ENCODE measurements at regions not wholly inside any gene's neighbourhood (a gene's known extent, or its start where the extent isn't known, plus 50 kb on each side); places are given as distances from the start of the nearest gene placed in this dataset.

DNA sequence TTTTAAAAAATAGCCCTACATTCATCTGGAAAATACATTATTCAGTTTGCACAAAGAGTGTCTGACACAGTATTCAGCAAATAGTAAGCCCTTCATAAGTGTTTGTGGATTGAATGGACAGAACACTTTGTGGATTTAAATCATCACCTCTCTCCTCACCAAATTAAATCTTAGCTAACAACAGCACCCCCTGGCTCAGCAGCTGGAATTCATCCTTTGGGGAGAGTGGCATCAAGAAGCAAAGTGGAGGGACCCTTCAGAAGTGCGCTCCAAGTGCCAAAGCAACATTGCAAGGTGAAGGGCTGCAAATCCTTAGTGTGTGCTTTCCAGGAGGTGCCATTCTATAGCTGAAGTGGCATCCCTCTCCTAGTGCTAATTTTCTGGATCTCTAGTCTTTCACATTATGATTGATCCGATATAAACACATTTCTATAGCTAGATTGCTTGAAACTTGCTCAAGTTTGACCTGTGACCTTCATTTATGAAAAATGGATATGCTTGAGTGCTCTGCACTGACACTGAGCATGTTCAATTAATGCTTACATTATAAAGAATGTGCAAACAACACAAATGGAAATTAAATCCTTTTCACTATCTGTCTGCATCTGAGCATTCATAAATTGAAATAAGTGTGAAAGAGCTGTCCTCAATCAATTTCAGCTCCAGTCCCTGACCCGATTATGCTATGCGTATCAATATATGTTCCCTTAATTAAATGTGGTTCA, 891.7 kb downstream of the C6orf118 start:
- ATAC-seq = no peak
- TF ChIP-seq SIN3A (IDR thresholded peaks at IDR 0.05; ENCODE audit: low read depth) (no peak), CBX3 (IDR thresholded peaks at IDR 0.05; ENCODE audit: low read depth) (no peak), TCF7L2 (IDR thresholded peaks at IDR 0.05; ENCODE audit: borderline replicate concordance, extremely low read depth, insufficient read depth, insufficient read length) (no peak), ELF1 (IDR thresholded peaks at IDR 0.05; ENCODE audit: borderline replicate concordance, low read depth) (no peak), CEBPB (IDR thresholded peaks at IDR 0.05; ENCODE audit: low read depth) (no peak), POLR2AphosphoS5 (IDR thresholded peaks at IDR 0.05; ENCODE audit: low read depth, low read length) (no peak)
- TF ChIP-seq, protein P1, sequence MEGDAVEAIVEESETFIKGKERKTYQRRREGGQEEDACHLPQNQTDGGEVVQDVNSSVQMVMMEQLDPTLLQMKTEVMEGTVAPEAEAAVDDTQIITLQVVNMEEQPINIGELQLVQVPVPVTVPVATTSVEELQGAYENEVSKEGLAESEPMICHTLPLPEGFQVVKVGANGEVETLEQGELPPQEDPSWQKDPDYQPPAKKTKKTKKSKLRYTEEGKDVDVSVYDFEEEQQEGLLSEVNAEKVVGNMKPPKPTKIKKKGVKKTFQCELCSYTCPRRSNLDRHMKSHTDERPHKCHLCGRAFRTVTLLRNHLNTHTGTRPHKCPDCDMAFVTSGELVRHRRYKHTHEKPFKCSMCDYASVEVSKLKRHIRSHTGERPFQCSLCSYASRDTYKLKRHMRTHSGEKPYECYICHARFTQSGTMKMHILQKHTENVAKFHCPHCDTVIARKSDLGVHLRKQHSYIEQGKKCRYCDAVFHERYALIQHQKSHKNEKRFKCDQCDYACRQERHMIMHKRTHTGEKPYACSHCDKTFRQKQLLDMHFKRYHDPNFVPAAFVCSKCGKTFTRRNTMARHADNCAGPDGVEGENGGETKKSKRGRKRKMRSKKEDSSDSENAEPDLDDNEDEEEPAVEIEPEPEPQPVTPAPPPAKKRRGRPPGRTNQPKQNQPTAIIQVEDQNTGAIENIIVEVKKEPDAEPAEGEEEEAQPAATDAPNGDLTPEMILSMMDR (IDR thresholded peaks at IDR 0.05 in 2 of 3, conservative IDR thresholded peaks at IDR 0.05 in 1 of 3; ENCODE audit: borderline replicate concordance in 1 of 3, insufficient read depth in 1 of 3, low read depth in 2 of 3, low read length in 2 of 3) = no peak
- TF ChIP-seq, protein P2, sequence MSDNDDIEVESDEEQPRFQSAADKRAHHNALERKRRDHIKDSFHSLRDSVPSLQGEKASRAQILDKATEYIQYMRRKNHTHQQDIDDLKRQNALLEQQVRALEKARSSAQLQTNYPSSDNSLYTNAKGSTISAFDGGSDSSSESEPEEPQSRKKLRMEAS (IDR thresholded peaks at IDR 0.05) = no peak
- TF ChIP-seq, protein P3, sequence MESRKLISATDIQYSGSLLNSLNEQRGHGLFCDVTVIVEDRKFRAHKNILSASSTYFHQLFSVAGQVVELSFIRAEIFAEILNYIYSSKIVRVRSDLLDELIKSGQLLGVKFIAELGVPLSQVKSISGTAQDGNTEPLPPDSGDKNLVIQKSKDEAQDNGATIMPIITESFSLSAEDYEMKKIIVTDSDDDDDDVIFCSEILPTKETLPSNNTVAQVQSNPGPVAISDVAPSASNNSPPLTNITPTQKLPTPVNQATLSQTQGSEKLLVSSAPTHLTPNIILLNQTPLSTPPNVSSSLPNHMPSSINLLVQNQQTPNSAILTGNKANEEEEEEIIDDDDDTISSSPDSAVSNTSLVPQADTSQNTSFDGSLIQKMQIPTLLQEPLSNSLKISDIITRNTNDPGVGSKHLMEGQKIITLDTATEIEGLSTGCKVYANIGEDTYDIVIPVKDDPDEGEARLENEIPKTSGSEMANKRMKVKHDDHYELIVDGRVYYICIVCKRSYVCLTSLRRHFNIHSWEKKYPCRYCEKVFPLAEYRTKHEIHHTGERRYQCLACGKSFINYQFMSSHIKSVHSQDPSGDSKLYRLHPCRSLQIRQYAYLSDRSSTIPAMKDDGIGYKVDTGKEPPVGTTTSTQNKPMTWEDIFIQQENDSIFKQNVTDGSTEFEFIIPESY (IDR thresholded peaks at IDR 0.05; ENCODE audit: extremely low read depth, insufficient replicate concordance, low read length) = no peak

More for the DNA sequence above, 891.7 kb downstream of the C6orf118 start:
- ChIA-PET POLR2A (no interaction called here), CTCF (no interaction called here), RAD21 (ENCODE audit: low non-redundant PET in 1 of 2, low total read pairs in 2 of 2, uncharacterized antibody in 2 of 2, unreplicated experiment in 2 of 2) (no interaction called here)
- Histone ChIP-seq H3K4me3 (replicated peaks in 1 of 2; ENCODE audit: low read depth in 1 of 2, low read length in 2 of 2) (no peak overlapping the region), H3K9ac (ENCODE audit: low read length) (no peak overlapping the region), H3K9me2 (ENCODE audit: insufficient read depth) (no peaks in the 10 kb centered on the region), H2AFZ (ENCODE audit: low read depth, low read length, poor library complexity, severe bottlenecking) (no peak overlapping the region), H3K36me3 (ENCODE audit: control insufficient read depth in 1 of 2, insufficient read depth in 2 of 2, low read length in 2 of 2) (no peaks in the 10 kb centered on the region), H3K4me1 (ENCODE audit: control insufficient read depth in 1 of 2, insufficient read depth in 2 of 2, low read length in 2 of 2) (no peaks in the 10 kb centered on the region), H3K9me3 (ENCODE audit: control insufficient read depth in 1 of 2, insufficient read depth in 1 of 2, low read depth in 1 of 2, low read length in 2 of 2) (peaks cover 4 to 15% of the 10 kb centered on the region in 2 experiments; a peak in 2 of 4 replicates), H4K20me1 (ENCODE audit: insufficient read depth) (no peaks in the 10 kb centered on the region), H3K27me3 (ENCODE audit: insufficient read depth, low read length) (no peaks in the 10 kb centered on the region), H3K4me2 (ENCODE audit: low read length) (no peak overlapping the region), H3K27ac (ENCODE audit: low read depth, low read length) (no peak overlapping the region), H3K79me2 (ENCODE audit: insufficient read depth, low read length) (no peaks in the 10 kb centered on the region)
- intact Hi-C loops (cut with micrococcal nuclease) = no loop called here
- no peak for DNase-seq (ENCODE audit: low read depth, low spot score)
- no TSS peak for BruUV-seq (replicated peaks)
